ENCODE measurements at regions not wholly inside any gene's neighbourhood (a gene's known extent, or its start where the extent isn't known, plus 50 kb on each side); places are given as distances from the start of the nearest gene placed in this dataset.

DNA sequence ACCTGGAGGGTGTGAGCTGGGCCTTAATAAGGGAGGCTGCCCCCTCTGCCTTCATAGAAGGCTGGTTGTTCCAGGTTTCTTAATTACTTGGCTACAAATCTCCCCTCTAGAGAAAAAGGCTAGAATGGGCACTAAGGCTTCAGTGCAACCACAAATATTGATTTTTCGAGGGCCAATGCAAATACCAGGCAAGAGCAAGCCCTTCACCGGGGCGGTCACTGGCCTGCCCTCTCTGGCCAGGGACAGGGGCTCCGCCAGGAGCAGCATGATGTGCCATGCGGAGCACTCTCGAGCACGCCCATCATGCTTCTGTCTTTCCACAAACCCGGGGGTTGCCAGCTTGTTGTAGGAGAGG is 127.8 kb upstream of the SPACA7 start:
- Histone ChIP-seq H3K27me3 (peaks cover 0 to 54% (median 21%) of the 10 kb centered on the region in 7 donors), H3K9me3 (no peaks in the 10 kb centered on the region), H3K36me3 (no peaks in the 10 kb centered on the region), H3K4me3 (no peak overlapping the region), H3K4me1 (no peaks in the 10 kb centered on the region), H3K27ac (no peak overlapping the region)
- ATAC-seq (no peak), DNase-seq (no peak)
- 69 to 89% methylated on average over 8 of the region's 8 CpGs for WGBS, 2 donors
- TF ChIP-seq, protein P1, sequence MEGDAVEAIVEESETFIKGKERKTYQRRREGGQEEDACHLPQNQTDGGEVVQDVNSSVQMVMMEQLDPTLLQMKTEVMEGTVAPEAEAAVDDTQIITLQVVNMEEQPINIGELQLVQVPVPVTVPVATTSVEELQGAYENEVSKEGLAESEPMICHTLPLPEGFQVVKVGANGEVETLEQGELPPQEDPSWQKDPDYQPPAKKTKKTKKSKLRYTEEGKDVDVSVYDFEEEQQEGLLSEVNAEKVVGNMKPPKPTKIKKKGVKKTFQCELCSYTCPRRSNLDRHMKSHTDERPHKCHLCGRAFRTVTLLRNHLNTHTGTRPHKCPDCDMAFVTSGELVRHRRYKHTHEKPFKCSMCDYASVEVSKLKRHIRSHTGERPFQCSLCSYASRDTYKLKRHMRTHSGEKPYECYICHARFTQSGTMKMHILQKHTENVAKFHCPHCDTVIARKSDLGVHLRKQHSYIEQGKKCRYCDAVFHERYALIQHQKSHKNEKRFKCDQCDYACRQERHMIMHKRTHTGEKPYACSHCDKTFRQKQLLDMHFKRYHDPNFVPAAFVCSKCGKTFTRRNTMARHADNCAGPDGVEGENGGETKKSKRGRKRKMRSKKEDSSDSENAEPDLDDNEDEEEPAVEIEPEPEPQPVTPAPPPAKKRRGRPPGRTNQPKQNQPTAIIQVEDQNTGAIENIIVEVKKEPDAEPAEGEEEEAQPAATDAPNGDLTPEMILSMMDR (IDR thresholded peaks at IDR 0.05) = no peak
- intact Hi-C loops (cut with DNase I) = no loop called here

DNA sequence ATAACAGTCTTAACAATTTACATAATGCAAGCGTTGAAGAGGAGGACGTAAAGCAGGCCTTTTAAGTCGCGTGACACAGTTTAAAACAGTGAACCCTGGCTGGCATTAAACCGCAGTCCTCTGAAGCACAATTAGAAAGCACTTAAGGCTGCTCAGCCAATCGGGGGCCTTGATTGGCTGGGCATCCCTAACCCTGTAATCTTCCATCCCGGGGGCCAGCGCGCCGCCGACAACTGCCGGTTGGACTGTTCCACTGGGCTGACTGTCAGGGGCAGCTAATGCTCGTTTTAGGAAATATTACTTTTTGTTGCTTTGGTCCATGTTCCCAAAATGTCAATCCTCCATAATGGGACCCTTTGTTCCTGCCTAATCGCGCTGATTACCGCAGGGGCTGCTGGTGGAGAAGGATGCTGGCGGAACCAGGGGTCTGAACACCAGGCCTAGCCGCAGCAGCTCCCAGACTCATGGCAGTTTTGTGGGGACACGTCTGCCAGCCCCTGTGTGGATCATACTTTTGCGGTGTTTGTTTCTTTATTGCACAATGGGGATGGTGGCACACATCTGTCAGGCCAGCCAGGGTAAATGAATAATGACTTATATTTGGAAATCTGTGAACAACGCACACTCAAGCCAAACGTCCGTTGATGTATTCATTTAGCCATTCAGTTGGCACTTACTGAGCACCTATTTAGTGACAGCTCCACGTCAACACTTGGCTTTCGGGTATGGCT is 127.1 kb upstream of the SPACA7 start:
- Histone ChIP-seq H3K36me3 (no peaks in the 10 kb centered on the region), H3K27me3 (peaks cover 0 to 53% (median 22%) of the 10 kb centered on the region in 7 donors), H3K27ac (no peak overlapping the region), H3K4me1 (no peaks in the 10 kb centered on the region), H3K4me3 (no peak overlapping the region), H3K9me3 (no peaks in the 10 kb centered on the region)
- no peak for DNase-seq
- 58 to 73% methylated on average over 25 of the region's 25 CpGs for WGBS, 2 donors
- TF ChIP-seq, protein P1 (IDR thresholded peaks at IDR 0.05) = no peak
- intact Hi-C loops (cut with DNase I) = no loop called here
- ATAC-seq = peak in 1 of 8 donors; percentile 38

DNA sequence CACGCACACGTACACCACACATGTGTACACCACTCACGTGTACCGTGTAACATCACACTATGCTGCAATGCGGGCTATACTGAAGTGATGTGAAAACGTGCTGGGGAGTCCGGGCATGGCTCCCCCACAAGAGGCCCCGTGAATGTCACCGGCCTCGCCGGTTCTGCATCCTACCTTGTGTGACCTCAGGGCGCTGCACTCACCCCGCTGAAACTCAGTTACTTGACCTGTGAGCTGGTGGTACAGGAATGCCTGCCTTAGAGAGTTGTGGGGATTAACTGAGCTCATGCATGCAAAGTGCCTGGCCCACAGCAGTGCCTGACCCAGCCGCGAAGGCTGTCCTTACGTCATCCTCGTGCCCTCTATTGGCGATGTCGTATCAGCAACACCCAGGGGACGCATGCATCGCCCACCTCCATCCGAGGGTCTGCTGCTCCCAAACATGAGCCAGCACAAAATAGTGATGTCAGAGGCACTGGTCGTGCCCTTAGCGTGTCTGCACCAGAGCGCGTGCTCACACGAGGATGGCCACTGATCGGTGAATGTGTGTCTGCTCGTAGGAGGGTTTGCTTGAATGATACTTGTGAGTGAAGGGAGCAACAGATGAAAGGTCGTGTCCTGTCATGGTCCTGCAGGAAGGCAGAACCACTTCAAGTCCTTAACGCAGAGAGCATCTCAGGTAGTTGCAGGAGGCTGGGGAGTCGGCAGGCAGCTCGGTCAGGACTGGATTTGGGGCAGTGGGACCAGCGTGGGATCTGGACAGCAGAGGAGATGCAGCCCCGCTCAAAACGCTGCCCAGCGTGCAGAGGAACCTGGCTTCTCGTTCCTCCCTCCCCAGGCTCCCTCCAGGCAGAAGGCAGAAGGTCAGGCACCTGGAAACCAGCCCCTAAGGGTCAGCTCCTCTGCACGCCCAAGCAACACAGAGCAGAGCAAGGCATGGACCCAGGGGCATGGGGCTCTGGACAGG is 126.2 kb upstream of the SPACA7 start:
- Histone ChIP-seq H3K27me3 (peaks cover 0 to 55% (median 24%) of the 10 kb centered on the region in 7 donors), H3K27ac (no peak overlapping the region), H3K4me1 (no peaks in the 10 kb centered on the region), H3K4me3 (no peak overlapping the region), H3K36me3 (no peaks in the 10 kb centered on the region), H3K9me3 (no peaks in the 10 kb centered on the region)
- 80 to 83% methylated on average over 39 of the region's 39 CpGs for WGBS, 2 donors
- no peak for ATAC-seq
- intact Hi-C loops (cut with DNase I) = no loop called here
- TF ChIP-seq, protein P1 (IDR thresholded peaks at IDR 0.05) = no peak
- DNase-seq = no peak

DNA sequence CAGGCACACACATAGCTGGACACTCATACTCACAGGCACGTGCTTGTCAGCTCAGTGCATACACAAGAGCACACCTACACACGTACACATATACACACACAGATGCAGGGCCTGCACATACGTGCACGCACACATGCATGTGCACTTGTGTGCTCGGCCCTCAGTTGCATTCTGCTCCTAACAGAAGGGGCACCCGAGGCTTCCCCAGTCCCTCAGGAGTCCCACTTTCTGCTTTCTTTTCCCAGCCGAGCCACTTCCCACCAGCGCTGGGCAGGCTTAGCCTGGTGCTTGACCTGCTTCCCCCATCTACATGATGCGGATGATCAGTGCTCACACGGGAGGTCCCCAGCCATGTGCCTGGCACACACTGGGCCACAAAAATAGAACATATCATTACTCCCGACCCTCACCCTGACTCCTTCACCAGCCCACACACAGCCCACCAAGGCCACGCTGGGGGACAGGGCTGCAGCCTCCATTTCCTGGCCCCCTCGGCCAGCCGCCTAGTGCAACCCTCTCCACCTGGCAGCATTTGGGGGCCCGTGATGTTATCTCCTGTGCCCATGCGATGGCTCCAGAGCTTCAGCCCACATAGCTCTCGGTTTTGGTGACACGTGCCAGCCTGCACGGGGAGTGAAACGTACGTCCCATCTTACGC is 125.2 kb upstream of the SPACA7 start:
- WGBS, 2 donors = 83 to 85% methylated on average over 22 of the region's 22 CpGs
- DNase-seq = no peak
- Histone ChIP-seq H3K4me3 (no peak overlapping the region), H3K9me3 (no peaks in the 10 kb centered on the region), H3K36me3 (no peaks in the 10 kb centered on the region), H3K27me3 (peaks cover 0 to 60% (median 24%) of the 10 kb centered on the region in 7 donors), H3K27ac (no peak overlapping the region), H3K4me1 (no peaks in the 10 kb centered on the region)
- intact Hi-C loops (cut with DNase I) = no loop called here
- ATAC-seq = no peak
- TF ChIP-seq, protein P1 (IDR thresholded peaks at IDR 0.05) = no peak
